ENCODE measurements at regions not wholly inside any gene's neighbourhood (a gene's known extent, or its start where the extent isn't known, plus 50 kb on each side); places are given as distances from the start of the nearest gene placed in this dataset.

DNA sequence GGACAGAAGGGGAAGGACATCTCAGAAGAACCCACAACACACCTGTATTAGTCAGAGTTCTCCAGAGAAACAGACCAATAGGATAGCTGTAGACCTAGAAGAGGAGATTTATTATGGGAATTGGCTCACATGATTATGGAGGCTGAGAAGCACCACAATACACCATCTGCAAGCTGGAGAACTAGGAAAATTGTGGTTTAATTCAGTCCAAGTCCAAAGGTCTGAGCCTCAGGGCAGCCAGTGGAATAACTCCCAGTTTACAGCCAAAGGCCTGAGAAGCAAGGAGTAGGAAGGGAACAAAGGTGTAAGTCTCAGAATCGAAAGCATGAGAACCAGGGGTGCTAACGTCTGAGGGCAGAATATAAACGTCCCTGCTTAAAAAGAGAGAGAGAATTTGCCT lies 99.6 kb upstream of the AUTS2 start:
- WGBS, 2 experiments (ENCODE audit: extremely low coverage in 1 of 2, insufficient coverage in 1 of 2, insufficient read length in 1 of 2, insufficient replicate concordance in 2 of 2, low coverage in 1 of 2, low lambda C conversion rate in 2 of 2, missing lambda C conversion rate in 1 of 2) = 90% methylated on average over 3 of the region's 3 CpGs; no CpG with 5 or more reads in 1 of the 2 experiments
- FAIRE-seq = no peak
- no peak overlapping the region for H4K5ac ChIP-seq (ENCODE audit: insufficient read length, low read depth, low read length)
- H3K79me1 ChIP-seq (ENCODE audit: low read depth, low read length) = no peaks in the 10 kb centered on the region
- no peak overlapping the region for H2AFZ ChIP-seq (ENCODE audit: low read length)
- no peak overlapping the region for H3K14ac ChIP-seq (ENCODE audit: insufficient read length)
- H2BK120ac ChIP-seq (replicated peaks; ENCODE audit: low read depth, low read length) = no peak overlapping the region
- H3K27ac ChIP-seq (ENCODE audit: low read depth, low read length) = no peak overlapping the region
- H3K4me2 ChIP-seq (ENCODE audit: insufficient read depth in 1 of 2, low read depth in 2 of 2, low read length in 2 of 2) = no peak overlapping the region
- no peak overlapping the region for H4K91ac ChIP-seq (replicated peaks; ENCODE audit: insufficient read length, low read length)
- POLR2A ChIA-PET (ENCODE audit: partially characterized antibody) = no interaction called here
- CTCF ChIA-PET (ENCODE audit: partially characterized antibody) = no interaction called here
- DNase-seq (ENCODE audit: low read depth in 1 of 2, low spot score in 2 of 2) = no peak
- no peak overlapping the region for H3K23ac ChIP-seq (ENCODE audit: insufficient read length)
- H2BK15ac ChIP-seq (ENCODE audit: low read length) = no peak overlapping the region
- peaks cover 0 to 4% of the 10 kb centered on the region in 2 experiments; a peak in 1 of 4 replicates for H3K9me3 ChIP-seq (ENCODE audit: insufficient read depth in 2 of 2, low read depth in 1 of 2, low read length in 1 of 2)
- H3K36me3 ChIP-seq (ENCODE audit: control insufficient read depth in 2 of 4, insufficient read depth in 4 of 4, low read length in 3 of 4) = no peaks in the 10 kb centered on the region
- no peak overlapping the region for H4K8ac ChIP-seq (ENCODE audit: extremely low read depth, insufficient read depth, low read length)
- H3K56ac ChIP-seq (replicated peaks; ENCODE audit: insufficient read length, low read depth, low read length) = no peak overlapping the region
- H3K18ac ChIP-seq (ENCODE audit: extremely low read depth, low read length) = no peak overlapping the region
- peaks cover 0 to 2% (median 0%) of the 10 kb centered on the region in 4 experiments; a peak in 1 of 7 replicates for H3K4me1 ChIP-seq (replicated peaks in 1 of 4; ENCODE audit: control insufficient read depth in 3 of 4, insufficient read depth in 4 of 4, low read length in 3 of 4)
- H4K20me1 ChIP-seq (replicated peaks in 1 of 2; ENCODE audit: control insufficient read depth in 1 of 2, insufficient read depth in 2 of 2, low read length in 2 of 2) = no peaks in the 10 kb centered on the region
- H2BK5ac ChIP-seq (ENCODE audit: low read depth, low read length) = no peak overlapping the region
- no peaks in the 10 kb centered on the region for H3K79me2 ChIP-seq (ENCODE audit: control insufficient read depth in 1 of 2, insufficient read depth in 2 of 2, low read length in 2 of 2)
- H3K27me3 ChIP-seq (replicated peaks in 1 of 4; ENCODE audit: control insufficient read depth in 3 of 4, extremely low read depth in 1 of 4, insufficient read depth in 3 of 4, low read length in 3 of 4) = no peaks in the 10 kb centered on the region
- H3K4ac ChIP-seq (replicated peaks; ENCODE audit: insufficient read length, low read depth, low read length) = no peak overlapping the region
- no peaks in the 10 kb centered on the region for H3K23me2 ChIP-seq (ENCODE audit: low read depth, low read length)
- no peak overlapping the region for H3K9ac ChIP-seq (replicated peaks in 1 of 4; ENCODE audit: extremely low read depth in 1 of 4, low read depth in 3 of 4, low read length in 3 of 4)
- H2BK20ac ChIP-seq (ENCODE audit: low read length) = no peak overlapping the region
- no peak overlapping the region for H2AK5ac ChIP-seq (ENCODE audit: low read depth, low read length)
- no peak overlapping the region for H2BK12ac ChIP-seq (ENCODE audit: low read depth, low read length)
- H3K4me3 ChIP-seq (ENCODE audit: extremely low read depth in 1 of 4, insufficient read depth in 2 of 4, low read depth in 3 of 4, low read length in 4 of 4) = no peak overlapping the region
- TF ChIP-seq, protein P1, sequence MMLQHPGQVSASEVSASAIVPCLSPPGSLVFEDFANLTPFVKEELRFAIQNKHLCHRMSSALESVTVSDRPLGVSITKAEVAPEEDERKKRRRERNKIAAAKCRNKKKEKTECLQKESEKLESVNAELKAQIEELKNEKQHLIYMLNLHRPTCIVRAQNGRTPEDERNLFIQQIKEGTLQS (IDR thresholded peaks at IDR 0.05; ENCODE audit: insufficient read depth, low read depth, low read length) = no peak
- no peak for TF ChIP-seq SRF (IDR thresholded peaks at IDR 0.05; ENCODE audit: low read depth, low read length)
- no peak for TF ChIP-seq JUND (IDR thresholded peaks at IDR 0.05; ENCODE audit: low read length)
- TF ChIP-seq, protein P2, sequence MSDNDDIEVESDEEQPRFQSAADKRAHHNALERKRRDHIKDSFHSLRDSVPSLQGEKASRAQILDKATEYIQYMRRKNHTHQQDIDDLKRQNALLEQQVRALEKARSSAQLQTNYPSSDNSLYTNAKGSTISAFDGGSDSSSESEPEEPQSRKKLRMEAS (IDR thresholded peaks at IDR 0.05) = no peak
- TF ChIP-seq CTBP2 (IDR thresholded peaks at IDR 0.05; ENCODE audit: borderline replicate concordance, insufficient read depth, insufficient read length, low read length) = no peak
- no peak for TF ChIP-seq SUZ12 (IDR thresholded peaks at IDR 0.05; ENCODE audit: low read length)
- no peak for TF ChIP-seq CBX5 (IDR thresholded peaks at IDR 0.05; ENCODE audit: low read depth, low read length)
- TF ChIP-seq BACH1 (IDR thresholded peaks at IDR 0.05; ENCODE audit: low read length) = no peak
- no peak for TF ChIP-seq ASH2L (IDR thresholded peaks at IDR 0.05; ENCODE audit: low read length)
- TF ChIP-seq TAF1 (IDR thresholded peaks at IDR 0.05; ENCODE audit: low read depth, low read length) = no peak
- no peak for TF ChIP-seq SP2 (IDR thresholded peaks at IDR 0.05; ENCODE audit: low read length)
- no peak for TF ChIP-seq CHD2 (IDR thresholded peaks at IDR 0.05; ENCODE audit: low read length)
- TF ChIP-seq CHD1 (IDR thresholded peaks at IDR 0.05; ENCODE audit: low read depth, low read length) = no peak

Data from H1 (cell line).